Astrocyte (in vitro differentiated cells and primary cell): ENCODE measurements at regions not wholly inside any gene's neighbourhood (a gene's known extent, or its start where the extent isn't known, plus 50 kb on each side); places are given as distances from the start of the nearest gene placed in this dataset.

Experiments
- DNase-seq: peaks from one replicate; pipeline ENCODE4 v3.0.0-alpha.2; 2010; ENCODE audit warnings: low read depth
- FAIRE-seq: peaks from 2 replicates; lab custom pipeline; 2011; peaks lifted over from hg19 to GRCh38; lab: Jason Lieb, UNC
- H2AFZ ChIP-seq: 2 replicates; pipeline ENCODE4 v1.6.0; 2012; ENCODE audit warnings: low read depth, low read length, inconsistent platforms
- H3K27ac ChIP-seq: 2 replicates; pipeline ENCODE4 v1.5.1; 2011; ENCODE audit warnings: low read depth, low read length, inconsistent platforms
- H3K27me3 ChIP-seq: 2 replicates; pipeline ENCODE4 v1.6.0; 2011; ENCODE audit warnings: low read length, inconsistent platforms; ENCODE audit not compliant: insufficient read depth
- H3K36me3 ChIP-seq: 2 replicates; pipeline ENCODE4 v1.5.1; 2011; ENCODE audit warnings: low read length, inconsistent platforms; ENCODE audit not compliant: insufficient read depth
- H3K4me1 ChIP-seq: 2 replicates; pipeline ENCODE4 v1.5.1; 2011; ENCODE audit warnings: low read length, inconsistent platforms; ENCODE audit not compliant: insufficient read depth
- H3K4me2 ChIP-seq: 2 replicates; pipeline ENCODE4 v1.6.0; 2012; ENCODE audit warnings: low read length, inconsistent platforms
- H3K4me3 ChIP-seq: 2 replicates; pipeline ENCODE4 v1.5.1; 2011; ENCODE audit warnings: low read depth, mild to moderate bottlenecking, low read length, inconsistent platforms; ENCODE audit not compliant: insufficient read depth
- H3K79me2 ChIP-seq: 2 replicates; pipeline ENCODE4 v1.6.0; 2012; ENCODE audit warnings: mild to moderate bottlenecking, low read length, inconsistent platforms; ENCODE audit not compliant: insufficient read depth
- H3K9ac ChIP-seq: 2 replicates; pipeline ENCODE4 v1.6.0; 2012; ENCODE audit warnings: mild to moderate bottlenecking, low read length, inconsistent platforms
- H3K9me3 ChIP-seq: 2 replicates; pipeline ENCODE4 v1.5.1; 2012; ENCODE audit warnings: low read depth, mild to moderate bottlenecking, low read length, inconsistent platforms; ENCODE audit not compliant: insufficient read depth
- H4K20me1 ChIP-seq: 2 replicates; pipeline ENCODE4 v1.6.0; 2012; ENCODE audit warnings: low read length, inconsistent platforms; ENCODE audit not compliant: insufficient read depth
- H3K27ac Mint-ChIP-seq: one replicate; pipeline ENCODE4 v1.8.0; 2021; ENCODE audit warnings: mild to moderate bottlenecking, mixed read lengths; ENCODE audit not compliant: unreplicated experiment
- H3K27me3 Mint-ChIP-seq: one replicate; pipeline ENCODE4 v1.8.0; 2021; ENCODE audit warnings: low read depth, mixed read lengths; ENCODE audit not compliant: unreplicated experiment
- H3K36me3 Mint-ChIP-seq: one replicate; pipeline ENCODE4 v1.8.0; 2021; ENCODE audit warnings: low read depth, mixed read lengths; ENCODE audit not compliant: unreplicated experiment
- H3K4me1 Mint-ChIP-seq: one replicate; pipeline ENCODE4 v1.8.0; 2021; ENCODE audit warnings: low read depth, mixed read lengths; ENCODE audit not compliant: unreplicated experiment
- H3K4me3 Mint-ChIP-seq: one replicate; pipeline ENCODE4 v1.8.0; 2021; ENCODE audit warnings: mild to moderate bottlenecking, moderate library complexity, mixed read lengths; ENCODE audit not compliant: unreplicated experiment
- H3K9me3 Mint-ChIP-seq: one replicate; pipeline ENCODE4 v1.8.0; 2021; ENCODE audit warnings: mild to moderate bottlenecking, mixed read lengths; ENCODE audit not compliant: unreplicated experiment
- CTCF ChIP-seq: IDR thresholded peaks from 2 replicates; pipeline ENCODE4 v1.5.1; 2011; ENCODE audit warnings: low read depth, mild to moderate bottlenecking, inconsistent platforms, low read length, moderate library complexity; ENCODE audit not compliant: insufficient read depth
- EZH2 ChIP-seq: IDR thresholded peaks from 2 replicates; pipeline ENCODE4 v1.6.1; 2012; ENCODE audit warnings: mild to moderate bottlenecking, low read length, inconsistent platforms; ENCODE audit not compliant: insufficient read depth

GRCh38 chr15:58302832-58303231 is 129.0 kb upstream of the LIPC start:
- Mint-ChIP-seq H3K9me3 (peaks cover 2% of the 10 kb centered on the region), H3K27me3 (peaks cover 6% of the 10 kb centered on the region), H3K4me3 (no peak overlapping the region), H3K27ac (no peak overlapping the region), H3K36me3 (peaks cover 4% of the 10 kb centered on the region), H3K4me1 (peaks cover 17% of the 10 kb centered on the region)
- Histone ChIP-seq H3K4me3 (no peak overlapping the region), H3K79me2 (no peaks in the 10 kb centered on the region), H4K20me1 (no peaks in the 10 kb centered on the region), H3K4me1 (peaks cover 24% of the 10 kb centered on the region), H3K9ac (no peak overlapping the region), H2AFZ (no peak overlapping the region), H3K27ac (no peak overlapping the region), H3K4me2 (no peak overlapping the region), H3K27me3 (no peaks in the 10 kb centered on the region), H3K9me3 (no peaks in the 10 kb centered on the region), H3K36me3 (no peaks in the 10 kb centered on the region)
- FAIRE-seq, result no peak
- TF ChIP-seq CTCF (no peak), EZH2 (no peak)
- no peak for DNase-seq

- H3K4me1 Mint-ChIP-seq, result peaks cover 20% of the 10 kb centered on the region
- H3K27me3 ChIP-seq, result no peaks in the 10 kb centered on the region
- peaks cover 4% of the 10 kb centered on the region for H3K36me3 Mint-ChIP-seq
- H3K27ac Mint-ChIP-seq, result no peak overlapping the region
- H3K4me2 ChIP-seq, result no peak overlapping the region
- no peak overlapping the region for H3K4me3 Mint-ChIP-seq
- peaks cover 28% of the 10 kb centered on the region for H3K4me1 ChIP-seq
- H3K27me3 Mint-ChIP-seq, result peaks cover 6% of the 10 kb centered on the region
- H3K27ac ChIP-seq, result no peak overlapping the region
- TF ChIP-seq EZH2, result no peak
- no peak for TF ChIP-seq CTCF
- no peak overlapping the region for H3K9ac ChIP-seq
- no peaks in the 10 kb centered on the region for H3K36me3 ChIP-seq
- no peak for FAIRE-seq
- H3K4me3 ChIP-seq, result no peak overlapping the region
- peaks cover 2% of the 10 kb centered on the region for H3K9me3 Mint-ChIP-seq
- no peak overlapping the region for H2AFZ ChIP-seq
- H3K79me2 ChIP-seq, result no peaks in the 10 kb centered on the region
- H4K20me1 ChIP-seq, result no peaks in the 10 kb centered on the region
- H3K9me3 ChIP-seq, result no peaks in the 10 kb centered on the region
- DNase-seq, result no peak
Measured at GRCh38 chr15:58303236-58303635, 128.6 kb upstream of the LIPC start.

- peak; percentile 25 for DNase-seq
- Histone ChIP-seq H3K4me1 (peaks cover 18% of the 10 kb centered on the region), H3K79me2 (no peaks in the 10 kb centered on the region), H4K20me1 (no peaks in the 10 kb centered on the region), H3K27ac (peak overlapping the region; percentile 18), H3K9me3 (no peaks in the 10 kb centered on the region), H3K4me3 (no peak overlapping the region), H3K27me3 (no peaks in the 10 kb centered on the region), H2AFZ (peak overlapping the region; percentile 49), H3K9ac (peak overlapping the region; percentile 1), H3K36me3 (no peaks in the 10 kb centered on the region), H3K4me2 (peak overlapping the region; percentile 59)
- Mint-ChIP-seq H3K4me1 (peaks cover 20% of the 10 kb centered on the region), H3K4me3 (no peak overlapping the region), H3K36me3 (peaks cover 4% of the 10 kb centered on the region), H3K27ac (no peak overlapping the region), H3K27me3 (peaks cover 4% of the 10 kb centered on the region), H3K9me3 (peaks cover 2% of the 10 kb centered on the region)
- no peak for FAIRE-seq
- no peak for TF ChIP-seq CTCF
Measured at GRCh38 chr15:58306591-58307312, 125.0 kb upstream of the LIPC start.
